HG03196 (cell line): ENCODE measurements at regions not wholly inside any gene's neighbourhood (a gene's known extent, or its start where the extent isn't known, plus 50 kb on each side); places are given as distances from the start of the nearest gene placed in this dataset.
A peak's percentile ranks its signal among the peaks of the same experiment; 100 is the strongest.
"Not testable (repeated sequence)": the region's sequence is repeated elsewhere in the genome, so short reads cannot be mapped to it uniquely, and the experiment has no call there.

Source experiments
- ATAC-seq: cut with Tn5 transposase; IDR thresholded peaks from one replicate; pipeline ENCODE4 v1.9.1; 2021; ENCODE audit not compliant: unreplicated experiment

DNA sequence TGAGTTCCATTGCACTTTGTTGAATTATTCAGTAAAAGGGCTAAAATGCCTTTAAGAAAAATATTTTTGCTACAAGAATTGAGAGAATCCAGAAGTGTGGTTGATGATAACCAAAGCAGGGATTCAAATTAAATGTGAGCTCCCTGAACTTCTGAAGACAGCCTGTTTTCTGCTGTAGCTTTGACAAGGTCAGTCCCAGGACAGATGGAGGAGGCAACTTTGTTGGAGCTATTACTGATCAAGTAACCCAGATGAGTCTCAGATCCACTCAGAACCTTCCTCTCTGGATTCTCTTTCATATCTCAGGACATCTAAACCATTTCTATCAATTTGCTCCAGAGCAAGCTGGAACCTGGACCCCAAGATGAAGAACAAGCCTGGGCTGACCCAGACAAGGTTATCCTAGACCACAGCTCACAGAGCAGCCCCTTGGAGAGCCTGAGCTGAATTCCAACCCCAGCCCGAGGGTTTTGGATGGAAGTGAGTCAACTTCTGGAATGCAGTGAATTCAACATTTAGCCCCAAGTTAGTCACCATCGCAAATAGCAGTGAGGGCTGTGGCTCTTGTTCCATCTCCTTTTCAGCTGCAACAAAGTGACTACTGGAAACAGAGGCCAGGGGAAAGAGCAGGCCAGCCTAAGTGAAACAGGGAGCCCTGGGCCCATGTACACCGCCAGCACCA lies 137.8 kb upstream of the TSC22D1 start:
- no peak for ATAC-seq

DNA sequence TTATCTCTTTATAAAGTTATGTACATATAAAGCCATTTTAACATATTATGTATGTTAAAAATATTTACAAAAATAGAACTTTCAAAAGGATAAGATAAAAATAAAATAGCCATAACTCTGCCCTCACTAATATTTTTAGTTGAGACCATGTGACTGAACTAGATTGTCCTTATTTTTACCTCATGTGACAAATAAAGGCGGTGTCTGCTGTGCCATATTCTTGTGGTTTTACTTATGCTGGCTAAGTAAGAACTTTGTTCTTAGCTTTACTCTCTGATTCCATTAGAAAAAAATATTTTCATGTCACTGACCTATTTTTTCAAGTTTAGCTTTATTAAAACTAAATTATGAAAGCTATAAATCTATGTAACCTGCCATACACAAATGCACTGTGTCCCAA lies 135.6 kb upstream of the TSC22D1 start:
- ATAC-seq, result no peak

GRCh38 chr13:44710576-44710975 lies 134.4 kb upstream of the TSC22D1 start:
- ATAC-seq, result peak; percentile 68

GRCh38 chr13:44704811-44705210 lies 128.7 kb upstream of the TSC22D1 start:
- ATAC-seq, result not testable (repeated sequence)

GRCh38 chr13:44703371-44703770 lies 127.2 kb upstream of the TSC22D1 start:
- no peak for ATAC-seq

GRCh38 chr13:44698066-44698465 lies 121.9 kb upstream of the TSC22D1 start:
- no peak for ATAC-seq

GRCh38 chr13:44697058-44697457 lies 120.9 kb upstream of the TSC22D1 start:
- ATAC-seq, result no peak

DNA sequence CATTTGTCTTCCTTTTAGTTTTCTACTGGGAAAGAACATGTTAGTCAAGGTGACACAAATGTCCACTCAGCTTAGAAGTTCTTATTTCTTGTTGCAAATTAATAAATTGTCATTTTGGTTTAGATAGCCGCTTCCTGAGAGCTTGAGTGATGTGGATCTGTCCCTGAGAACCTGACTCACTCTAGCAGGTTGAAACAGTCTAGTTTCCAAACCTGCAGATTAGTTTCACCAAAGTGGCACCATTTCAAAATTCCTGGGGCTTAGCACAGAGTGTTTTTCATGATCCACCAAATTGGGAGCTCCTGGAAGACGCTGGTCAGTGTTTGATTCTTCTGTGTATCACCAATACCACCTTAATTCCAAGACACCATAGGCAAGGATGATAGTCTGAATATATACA lies 119.4 kb upstream of the TSC22D1 start:
- ATAC-seq, result no peak

DNA sequence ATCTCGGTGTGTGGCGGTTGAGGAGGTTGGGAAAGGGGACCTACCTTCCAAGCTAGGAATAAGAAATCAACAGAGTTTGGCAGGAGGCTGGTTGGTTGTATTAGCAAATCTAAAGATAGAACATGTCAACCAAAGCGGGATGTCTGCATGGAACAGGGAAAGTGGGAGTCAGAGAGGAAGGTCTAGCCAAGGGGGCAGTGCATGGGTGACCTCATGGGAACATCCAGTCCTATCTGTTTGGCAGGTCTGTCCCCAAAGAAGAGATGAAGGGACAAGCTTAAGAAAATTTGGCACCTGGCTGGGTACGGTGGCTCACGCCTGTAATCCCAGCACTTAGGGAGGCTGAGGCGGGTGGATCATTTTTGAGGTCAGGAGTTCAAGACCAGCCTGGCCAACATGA lies 118.7 kb upstream of the TSC22D1 start:
- no peak for ATAC-seq

GRCh38 chr13:44694291-44694690 lies 118.2 kb upstream of the TSC22D1 start:
- ATAC-seq, result no peak

- no peak for ATAC-seq
Measured at GRCh38 chr13:44693156-44693764, 117.1 kb upstream of the TSC22D1 start.

- no peak for ATAC-seq
Measured at GRCh38 chr13:44692173-44692713, 116.1 kb upstream of the TSC22D1 start.

- ATAC-seq, result no peak
Measured at GRCh38 chr13:44690376-44690775, 114.2 kb upstream of the TSC22D1 start.

- ATAC-seq, result no peak
Measured at GRCh38 chr13:44688652-44689051, 112.5 kb upstream of the TSC22D1 start.

DNA sequence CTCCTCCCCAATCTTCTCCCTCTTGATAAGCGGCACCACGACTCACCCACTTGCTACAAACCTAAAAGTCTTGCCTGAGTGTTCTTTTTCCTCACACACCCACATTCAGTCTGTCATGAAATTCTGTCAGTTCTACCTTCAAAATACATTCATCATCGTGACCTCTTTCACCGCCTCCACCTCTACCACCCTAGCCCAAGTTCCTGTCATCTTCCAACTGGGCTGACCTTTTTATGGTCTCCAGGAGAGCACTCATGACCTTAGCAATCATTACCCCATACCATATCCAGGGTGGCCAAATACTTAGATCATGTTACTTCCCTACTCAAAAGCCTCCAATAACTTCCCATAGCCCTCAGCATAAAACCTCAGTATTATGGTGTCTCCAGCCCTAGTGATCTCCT lies 110.4 kb upstream of the TSC22D1 start:
- ATAC-seq, result no peak

- ATAC-seq, result no peak
Measured at GRCh38 chr13:44685641-44686040, 109.5 kb upstream of the TSC22D1 start.

DNA sequence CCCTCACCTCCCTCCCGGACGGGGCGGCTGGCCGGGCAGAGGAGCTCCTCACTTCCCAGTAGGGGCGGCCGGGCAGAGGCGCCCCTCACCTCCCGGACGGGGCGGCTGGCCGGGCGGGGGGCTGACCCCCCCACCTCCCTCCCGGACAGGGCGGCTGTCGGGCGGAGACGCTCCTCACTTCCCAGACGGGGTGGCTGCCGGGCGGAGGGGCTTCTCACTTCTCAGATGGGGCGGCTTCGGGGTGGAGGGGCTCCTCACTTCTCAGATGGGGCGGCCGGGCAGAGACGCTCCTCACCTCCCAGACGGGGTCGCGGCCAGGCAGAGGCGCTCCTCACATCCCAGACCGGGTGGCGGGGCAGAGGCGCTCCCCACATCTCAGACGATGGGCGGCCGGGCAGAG lies 106.3 kb upstream of the TSC22D1 start:
- not testable (repeated sequence) for ATAC-seq

DNA sequence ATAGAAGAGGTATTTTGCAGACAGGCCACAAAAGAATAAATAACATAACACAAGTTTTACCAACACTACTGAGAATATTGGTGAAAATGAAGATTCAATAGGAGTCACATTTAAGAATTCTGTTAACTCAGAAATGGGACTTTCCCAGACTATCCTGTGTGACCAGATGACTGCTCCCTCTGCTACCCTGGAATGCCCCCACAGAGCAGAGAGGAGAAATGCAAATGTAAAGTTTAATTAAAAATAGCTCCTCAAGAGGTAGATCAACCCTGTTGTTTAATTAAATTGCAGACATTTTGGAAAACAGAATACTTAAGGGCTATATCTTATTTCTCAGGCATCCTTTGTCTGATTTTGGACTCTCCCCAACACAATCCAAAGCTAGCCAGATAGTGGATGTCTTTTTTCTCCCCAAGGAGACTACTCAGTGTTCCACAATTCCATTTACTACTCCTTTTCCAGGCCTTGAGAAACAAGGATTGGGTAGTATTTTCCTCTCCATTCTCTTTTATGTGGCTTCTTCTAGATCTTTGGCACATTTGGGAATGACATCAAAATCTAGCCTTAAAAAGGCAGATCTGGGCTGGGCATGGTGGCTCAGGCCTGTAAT lies 104.7 kb upstream of the TSC22D1 start:
- ATAC-seq, result no peak

- no peak for ATAC-seq
Measured at GRCh38 chr13:44679597-44679996, 103.5 kb upstream of the TSC22D1 start.

- ATAC-seq, result no peak
Measured at GRCh38 chr13:44678197-44678596, 102.1 kb upstream of the TSC22D1 start.

GRCh38 chr13:44676534-44676933 lies 100.4 kb upstream of the TSC22D1 start:
- ATAC-seq, result no peak

DNA sequence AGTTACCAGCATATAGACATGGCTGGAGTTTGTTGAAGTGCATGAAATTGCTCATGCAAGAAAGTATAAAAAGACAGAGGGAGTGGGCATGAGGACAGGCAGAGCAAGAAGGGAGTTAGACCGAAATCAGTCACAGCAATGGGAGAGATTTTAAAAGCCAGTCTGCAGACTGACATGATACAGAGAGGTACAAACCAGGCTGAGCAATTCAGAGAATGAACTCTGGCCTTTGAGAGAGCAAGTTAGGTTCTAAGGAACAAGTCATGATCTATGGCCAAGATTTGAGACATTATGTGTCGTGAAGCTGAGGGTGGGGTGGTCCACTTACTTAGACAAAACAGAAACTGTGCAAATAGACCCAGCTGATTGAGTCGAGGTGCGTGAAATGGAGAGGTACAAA lies 93.4 kb upstream of the TSC22D1 start:
- ATAC-seq, result no peak
